ENCODE measurements at regions not wholly inside any gene's neighbourhood (a gene's known extent, or its start where the extent isn't known, plus 50 kb on each side); places are given as distances from the start of the nearest gene placed in this dataset.
A peak's percentile ranks its signal among the peaks of the same experiment; 100 is the strongest.

- no peak for DNase-seq (ENCODE audit: low read depth)
- no peak for TF ChIP-seq CTCF (conservative IDR thresholded peaks at IDR 0.05; ENCODE audit: low read length)
- H3K4me3 ChIP-seq (ENCODE audit: low read length): no peak overlapping the region
Measured at GRCh38 chr15:58324533-58324932, 107.3 kb upstream of the LIPC start.

GRCh38 chr15:58327958-58328357 is 103.8 kb upstream of the LIPC start:
- TF ChIP-seq CTCF (conservative IDR thresholded peaks at IDR 0.05; ENCODE audit: low read length): no peak
- DNase-seq (ENCODE audit: low read depth): no peak

GRCh38 chr15:58329211-58329610 is 102.6 kb upstream of the LIPC start:
- H3K4me3 ChIP-seq (ENCODE audit: low read length): no peak overlapping the region
- DNase-seq (ENCODE audit: low read depth): no peak
- no peak for TF ChIP-seq CTCF (conservative IDR thresholded peaks at IDR 0.05; ENCODE audit: low read length)

More at GRCh38 chr15:58327958-58328357, 103.8 kb upstream of the LIPC start:
- H3K4me3 ChIP-seq (ENCODE audit: low read length): no peak overlapping the region

GRCh38 chr15:58329781-58330671 is 101.8 kb upstream of the LIPC start:
- no peak for TF ChIP-seq CTCF (conservative IDR thresholded peaks at IDR 0.05; ENCODE audit: low read length)
- H3K4me3 ChIP-seq (ENCODE audit: low read length): no peak overlapping the region
- no peak for DNase-seq (ENCODE audit: low read depth)

GRCh38 chr15:58330741-58331559 is 100.8 kb upstream of the LIPC start:
- TF ChIP-seq CTCF (conservative IDR thresholded peaks at IDR 0.05; ENCODE audit: low read length): no peak
- DNase-seq (ENCODE audit: low read depth): no peak
- H3K4me3 ChIP-seq (ENCODE audit: low read length): peak overlapping the region; percentile 7; the same call in 1 of the 2 replicates

- H3K4me3 ChIP-seq (ENCODE audit: low read length): no peak overlapping the region; the same call in none of the 2 replicates
- no peak for TF ChIP-seq CTCF (conservative IDR thresholded peaks at IDR 0.05; ENCODE audit: low read length)
- DNase-seq (ENCODE audit: low read depth): no peak
Measured at GRCh38 chr15:58331560-58331912, 100.3 kb upstream of the LIPC start.

Data from AG10803 (cell line).